Tibial nerve (tissue), 3 donors: ENCODE measurements at regions not wholly inside any gene's neighbourhood (a gene's known extent, or its start where the extent isn't known, plus 50 kb on each side); places are given as distances from the start of the nearest gene placed in this dataset.

ENCODE experiments used
- POLR2A ChIP-seq, 2 donors: fragments of 450-650 bp; IDR thresholded peaks; one replicate each; pipeline ENCODE4 v1.6.1; 2017; ENCODE audit warnings: antibody characterized with exemption in 2 of 2, mild to moderate bottlenecking in 2 of 2, moderate library complexity in 2 of 2
- TF ChIP-seq, protein P1 (sequence below), 5 experiments: fragments of 200-600 bp in 3 of 5; fragments of 450-650 bp in 2 of 5; sonication (generic) in 3 of 5; IDR thresholded peaks; one replicate each; pipeline ENCODE4 v1.5.1; 2016 to 2019; ENCODE audit warnings: antibody characterized with exemption in 5 of 5, mild to moderate bottlenecking in 3 of 5, moderate library complexity in 2 of 5

GRCh38 chr1:82810601-82811000, 1009.9 kb downstream of the ADGRL2 start:
- no peak for TF ChIP-seq POLR2A (IDR thresholded peaks at IDR 0.05)
- TF ChIP-seq, protein P1, sequence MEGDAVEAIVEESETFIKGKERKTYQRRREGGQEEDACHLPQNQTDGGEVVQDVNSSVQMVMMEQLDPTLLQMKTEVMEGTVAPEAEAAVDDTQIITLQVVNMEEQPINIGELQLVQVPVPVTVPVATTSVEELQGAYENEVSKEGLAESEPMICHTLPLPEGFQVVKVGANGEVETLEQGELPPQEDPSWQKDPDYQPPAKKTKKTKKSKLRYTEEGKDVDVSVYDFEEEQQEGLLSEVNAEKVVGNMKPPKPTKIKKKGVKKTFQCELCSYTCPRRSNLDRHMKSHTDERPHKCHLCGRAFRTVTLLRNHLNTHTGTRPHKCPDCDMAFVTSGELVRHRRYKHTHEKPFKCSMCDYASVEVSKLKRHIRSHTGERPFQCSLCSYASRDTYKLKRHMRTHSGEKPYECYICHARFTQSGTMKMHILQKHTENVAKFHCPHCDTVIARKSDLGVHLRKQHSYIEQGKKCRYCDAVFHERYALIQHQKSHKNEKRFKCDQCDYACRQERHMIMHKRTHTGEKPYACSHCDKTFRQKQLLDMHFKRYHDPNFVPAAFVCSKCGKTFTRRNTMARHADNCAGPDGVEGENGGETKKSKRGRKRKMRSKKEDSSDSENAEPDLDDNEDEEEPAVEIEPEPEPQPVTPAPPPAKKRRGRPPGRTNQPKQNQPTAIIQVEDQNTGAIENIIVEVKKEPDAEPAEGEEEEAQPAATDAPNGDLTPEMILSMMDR (IDR thresholded peaks at IDR 0.05) = no peak
